ENCODE measurements at regions not wholly inside any gene's neighbourhood (a gene's known extent, or its start where the extent isn't known, plus 50 kb on each side); places are given as distances from the start of the nearest gene placed in this dataset.
A peak's percentile ranks its signal among the peaks of the same experiment; 100 is the strongest.
"Not testable (repeated sequence)": the region's sequence is repeated elsewhere in the genome, so short reads cannot be mapped to it uniquely, and the experiment has no call there.

- no peak for DNase-seq
- no peak overlapping the region for H3K4me3 ChIP-seq (ENCODE audit: low read length)
- 39% methylated on average over 3 of the region's 3 CpGs for WGBS (ENCODE audit: insufficient coverage)
- peaks cover 37% of the 10 kb centered on the region for H3K4me1 ChIP-seq (ENCODE audit: control insufficient read depth, insufficient read depth, low read length)
- H3K9me3 ChIP-seq (replicated peaks; ENCODE audit: control insufficient read depth, low read depth, low read length), result no peaks in the 10 kb centered on the region
- peak overlapping the region; percentile 68 for H3K27ac ChIP-seq (ENCODE audit: low read length)
- no peaks in the 10 kb centered on the region for H3K36me3 ChIP-seq (ENCODE audit: control insufficient read depth, insufficient read depth, low read length)
- H3K27me3 ChIP-seq (ENCODE audit: control insufficient read depth, insufficient read depth, low read length), result no peaks in the 10 kb centered on the region
Observed at GRCh38 chr3:56928379-56929068, 126.8 kb upstream of the ARHGEF3 start.

- Histone ChIP-seq H3K36me3 (ENCODE audit: control insufficient read depth, insufficient read depth, low read length) (no peaks in the 10 kb centered on the region), H3K4me1 (ENCODE audit: control insufficient read depth, insufficient read depth, low read length) (peaks cover 37% of the 10 kb centered on the region), H3K9me3 (replicated peaks; ENCODE audit: control insufficient read depth, low read depth, low read length) (no peaks in the 10 kb centered on the region), H3K27ac (ENCODE audit: low read length) (no peak overlapping the region), H3K27me3 (ENCODE audit: control insufficient read depth, insufficient read depth, low read length) (no peaks in the 10 kb centered on the region), H3K4me3 (ENCODE audit: low read length) (no peak overlapping the region)
- DNase-seq, result no peak
- no CpG with 5 or more reads among the region's 2 CpGs for WGBS (ENCODE audit: insufficient coverage)
Observed at GRCh38 chr3:56927855-56928254, 126.1 kb upstream of the ARHGEF3 start.

GRCh38 chr3:56926947-56927282, 125.2 kb upstream of the ARHGEF3 start:
- peak overlapping the region; percentile 80 for H3K27ac ChIP-seq (ENCODE audit: low read length)
- H3K4me3 ChIP-seq (ENCODE audit: low read length), result no peak overlapping the region
- no peaks in the 10 kb centered on the region for H3K36me3 ChIP-seq (ENCODE audit: control insufficient read depth, insufficient read depth, low read length)
- no peak for DNase-seq
- no peaks in the 10 kb centered on the region for H3K27me3 ChIP-seq (ENCODE audit: control insufficient read depth, insufficient read depth, low read length)
- peaks cover 39% of the 10 kb centered on the region for H3K4me1 ChIP-seq (ENCODE audit: control insufficient read depth, insufficient read depth, low read length)
- no peaks in the 10 kb centered on the region for H3K9me3 ChIP-seq (replicated peaks; ENCODE audit: control insufficient read depth, low read depth, low read length)
- no CpG with 5 or more reads among the region's 2 CpGs for WGBS (ENCODE audit: insufficient coverage)

GRCh38 chr3:56926243-56926946, 124.6 kb upstream of the ARHGEF3 start:
- H3K4me3 ChIP-seq (ENCODE audit: low read length), result no peak overlapping the region
- no peaks in the 10 kb centered on the region for H3K36me3 ChIP-seq (ENCODE audit: control insufficient read depth, insufficient read depth, low read length)
- no peaks in the 10 kb centered on the region for H3K27me3 ChIP-seq (ENCODE audit: control insufficient read depth, insufficient read depth, low read length)
- H3K9me3 ChIP-seq (replicated peaks; ENCODE audit: control insufficient read depth, low read depth, low read length), result no peaks in the 10 kb centered on the region
- peak; percentile 62 for DNase-seq
- peak overlapping the region; percentile 80 for H3K27ac ChIP-seq (ENCODE audit: low read length)
- 49% methylated on average over 3 of the region's 3 CpGs for WGBS (ENCODE audit: insufficient coverage)
- peaks cover 40% of the 10 kb centered on the region for H3K4me1 ChIP-seq (ENCODE audit: control insufficient read depth, insufficient read depth, low read length)

GRCh38 chr3:56924700-56925099, 123.0 kb upstream of the ARHGEF3 start:
- Histone ChIP-seq H3K27ac (ENCODE audit: low read length) (peak overlapping the region; percentile 80), H3K4me1 (ENCODE audit: control insufficient read depth, insufficient read depth, low read length) (peaks cover 38% of the 10 kb centered on the region)
- not testable (repeated sequence) for H3K4me3 ChIP-seq (ENCODE audit: low read length); DNase-seq; H3K36me3 ChIP-seq (ENCODE audit: control insufficient read depth, insufficient read depth, low read length); H3K27me3 ChIP-seq (ENCODE audit: control insufficient read depth, insufficient read depth, low read length); H3K9me3 ChIP-seq (replicated peaks; ENCODE audit: control insufficient read depth, low read depth, low read length)
- no CpG with 5 or more reads among the region's 1 CpG for WGBS (ENCODE audit: insufficient coverage)

- Histone ChIP-seq H3K4me1 (ENCODE audit: control insufficient read depth, insufficient read depth, low read length) (peaks cover 38% of the 10 kb centered on the region), H3K27me3 (ENCODE audit: control insufficient read depth, insufficient read depth, low read length) (no peaks in the 10 kb centered on the region), H3K36me3 (ENCODE audit: control insufficient read depth, insufficient read depth, low read length) (no peaks in the 10 kb centered on the region), H3K27ac (ENCODE audit: low read length) (peak overlapping the region; percentile 80), H3K9me3 (replicated peaks; ENCODE audit: control insufficient read depth, low read depth, low read length) (no peaks in the 10 kb centered on the region), H3K4me3 (ENCODE audit: low read length) (no peak overlapping the region)
- WGBS (ENCODE audit: insufficient coverage), result no CpG with 5 or more reads among the region's 3 CpGs
- DNase-seq, result peak; percentile 93
Observed at GRCh38 chr3:56923526-56924224, 121.9 kb upstream of the ARHGEF3 start.

- Histone ChIP-seq H3K4me3 (ENCODE audit: low read length) (no peak overlapping the region), H3K9me3 (replicated peaks; ENCODE audit: control insufficient read depth, low read depth, low read length) (no peaks in the 10 kb centered on the region), H3K27me3 (ENCODE audit: control insufficient read depth, insufficient read depth, low read length) (no peaks in the 10 kb centered on the region), H3K36me3 (ENCODE audit: control insufficient read depth, insufficient read depth, low read length) (no peaks in the 10 kb centered on the region), H3K4me1 (ENCODE audit: control insufficient read depth, insufficient read depth, low read length) (peaks cover 38% of the 10 kb centered on the region), H3K27ac (ENCODE audit: low read length) (peak overlapping the region; percentile 64)
- no CpG with 5 or more reads among the region's 7 CpGs for WGBS (ENCODE audit: insufficient coverage)
- DNase-seq, result peak; percentile 58
Observed at GRCh38 chr3:56921573-56922453, 120.1 kb upstream of the ARHGEF3 start.

- Histone ChIP-seq H3K4me3 (ENCODE audit: low read length) (no peak overlapping the region), H3K36me3 (ENCODE audit: control insufficient read depth, insufficient read depth, low read length) (no peaks in the 10 kb centered on the region), H3K27ac (ENCODE audit: low read length) (no peak overlapping the region), H3K4me1 (ENCODE audit: control insufficient read depth, insufficient read depth, low read length) (peaks cover 34% of the 10 kb centered on the region), H3K9me3 (replicated peaks; ENCODE audit: control insufficient read depth, low read depth, low read length) (no peaks in the 10 kb centered on the region), H3K27me3 (ENCODE audit: control insufficient read depth, insufficient read depth, low read length) (no peaks in the 10 kb centered on the region)
- no CpG with 5 or more reads among the region's 4 CpGs for WGBS (ENCODE audit: insufficient coverage)
- DNase-seq, result no peak
Observed at GRCh38 chr3:56919797-56920195, 118.0 kb upstream of the ARHGEF3 start.

- DNase-seq, result no peak
- no peaks in the 10 kb centered on the region for H3K36me3 ChIP-seq (ENCODE audit: control insufficient read depth, insufficient read depth, low read length)
- no peak overlapping the region for H3K27ac ChIP-seq (ENCODE audit: low read length)
- H3K9me3 ChIP-seq (replicated peaks; ENCODE audit: control insufficient read depth, low read depth, low read length), result no peaks in the 10 kb centered on the region
- WGBS (ENCODE audit: insufficient coverage), result no CpG with 5 or more reads among the region's 5 CpGs
- no peaks in the 10 kb centered on the region for H3K27me3 ChIP-seq (ENCODE audit: control insufficient read depth, insufficient read depth, low read length)
- H3K4me1 ChIP-seq (ENCODE audit: control insufficient read depth, insufficient read depth, low read length), result peaks cover 32% of the 10 kb centered on the region
- H3K4me3 ChIP-seq (ENCODE audit: low read length), result no peak overlapping the region
Observed at GRCh38 chr3:56919137-56919796, 117.5 kb upstream of the ARHGEF3 start.
